Activated CD8-positive, alpha-beta T cell treated with anti-CD3 and anti-CD28 coated beads for 36 hours (primary cell): ENCODE measurements at regions not wholly inside any gene's neighbourhood (a gene's known extent, or its start where the extent isn't known, plus 50 kb on each side); places are given as distances from the start of the nearest gene placed in this dataset.

Source experiments
- ATAC-seq: fragments of 200-7000 bp; cut with Tn5 transposase; one replicate; pipeline ENCODE4 v1.10.0; 2021; ENCODE audit warnings: mild to moderate bottlenecking, moderate library complexity
- CTCF ChIA-PET: fragments of 350-600 bp; sonication (Branson Sonifier 250); formaldehyde crosslinking; loops from one replicate; lab custom pipeline; 2021; ENCODE audit warnings: antibody characterized with exemption; lab: Charles Lee
- POLR2A ChIA-PET: fragments of 350-600 bp; sonication (Branson Sonifier 250); formaldehyde crosslinking; loops from one replicate; lab custom pipeline; 2021; ENCODE audit warnings: antibody characterized with exemption; lab: Charles Lee
- DNase-seq: peaks from one replicate; pipeline ENCODE4 v3.0.0-alpha.2; 2020
- H3K27ac Mint-ChIP-seq: one replicate; pipeline ENCODE4 v1.8.0; 2021; ENCODE audit warnings: mild to moderate bottlenecking, mixed read lengths
- H3K27me3 Mint-ChIP-seq: one replicate; pipeline ENCODE4 v1.8.0; 2021; ENCODE audit warnings: mixed read lengths
- H3K36me3 Mint-ChIP-seq: one replicate; pipeline ENCODE4 v1.8.0; 2021; ENCODE audit warnings: low read depth, mixed read lengths
- H3K4me1 Mint-ChIP-seq: one replicate; pipeline ENCODE4 v1.8.0; 2021; ENCODE audit warnings: low read depth, mixed read lengths
- H3K4me3 Mint-ChIP-seq: one replicate; pipeline ENCODE4 v1.8.0; 2021; ENCODE audit warnings: mild to moderate bottlenecking, moderate library complexity, mixed read lengths
- H3K9me3 Mint-ChIP-seq: one replicate; pipeline ENCODE4 v1.8.0; 2021; ENCODE audit warnings: mixed read lengths
- CTCF ChIP-seq: fragments of 200-600 bp; IDR thresholded peaks from one replicate; pipeline ENCODE4 v1.8.0; 2022; ENCODE audit warnings: antibody characterized with exemption, mild to moderate bottlenecking
- intact Hi-C: fragments of 100-400 bp; cut with micrococcal nuclease; formaldehyde crosslinking; loops from one replicate; pipeline ENCODE4 v1.10.0; 2022

- intact Hi-C loops: no loop called here
- DNase-seq (no peak), ATAC-seq (no peak)
- Mint-ChIP-seq H3K27ac (no peak overlapping the region), H3K9me3 (no peaks in the 10 kb centered on the region), H3K4me3 (no peak overlapping the region), H3K4me1 (no peaks in the 10 kb centered on the region), H3K27me3 (no peaks in the 10 kb centered on the region), H3K36me3 (no peaks in the 10 kb centered on the region)
- TF ChIP-seq CTCF: no peak
- ChIA-PET POLR2A (no interaction called here), CTCF (no interaction called here)
These were observed 286.3 kb downstream of the BCL11A start for GRCh38 chr2:60267122-60267521.

- Mint-ChIP-seq H3K36me3 (no peaks in the 10 kb centered on the region), H3K27ac (no peak overlapping the region), H3K4me1 (no peaks in the 10 kb centered on the region), H3K4me3 (no peak overlapping the region), H3K27me3 (no peaks in the 10 kb centered on the region), H3K9me3 (no peaks in the 10 kb centered on the region)
- CTCF ChIA-PET: no interaction called here
- TF ChIP-seq CTCF: no peak
- ATAC-seq (no peak), DNase-seq (no peak)
- intact Hi-C loops: no loop called here
- POLR2A ChIA-PET: interaction anchor here (0.8 kb wide), 1 partner anchor 58 kb away, joined by 3 read pairs; no protein-coding TSS in a partner anchor
These were observed 291.3 kb downstream of the BCL11A start for GRCh38 chr2:60262178-60262577.

GRCh38 chr2:60260639-60261296 is 292.7 kb downstream of the BCL11A start:
- ATAC-seq (no peak), DNase-seq (no peak)
- POLR2A ChIA-PET: no interaction called here
- no peak for TF ChIP-seq CTCF
- no peaks in the 10 kb centered on the region for H3K9me3 Mint-ChIP-seq
- CTCF ChIA-PET: no interaction called here
- no peak overlapping the region for H3K27ac Mint-ChIP-seq
- H3K4me1 Mint-ChIP-seq: no peaks in the 10 kb centered on the region
- no peak overlapping the region for H3K4me3 Mint-ChIP-seq
- H3K36me3 Mint-ChIP-seq: no peaks in the 10 kb centered on the region
- H3K27me3 Mint-ChIP-seq: no peaks in the 10 kb centered on the region
- intact Hi-C loops: no loop called here

- H3K36me3 Mint-ChIP-seq: no peaks in the 10 kb centered on the region
- H3K27ac Mint-ChIP-seq: no peak overlapping the region
- ChIA-PET POLR2A (no interaction called here), CTCF (interaction anchor here (1.0 kb wide), 1 partner anchor 290 kb away, joined by 3 read pairs; no protein-coding TSS in a partner anchor)
- intact Hi-C loops: no loop called here
- DNase-seq (no peak), ATAC-seq (no peak)
- no peaks in the 10 kb centered on the region for H3K4me1 Mint-ChIP-seq
- H3K9me3 Mint-ChIP-seq: no peaks in the 10 kb centered on the region
- no peak overlapping the region for H3K4me3 Mint-ChIP-seq
- H3K27me3 Mint-ChIP-seq: no peaks in the 10 kb centered on the region
- no peak for TF ChIP-seq CTCF
These were observed 293.7 kb downstream of the BCL11A start for GRCh38 chr2:60259781-60260180.

- ChIA-PET CTCF (interaction anchor here (1.0 kb wide), 1 partner anchor 17 kb away, joined by 3 read pairs; no protein-coding TSS in a partner anchor), POLR2A (interaction anchor here (0.8 kb wide), 1 partner anchor 42 kb away, joined by 3 read pairs; no protein-coding TSS in a partner anchor)
- Mint-ChIP-seq H3K9me3 (no peaks in the 10 kb centered on the region), H3K4me1 (no peaks in the 10 kb centered on the region), H3K36me3 (no peaks in the 10 kb centered on the region), H3K27me3 (no peaks in the 10 kb centered on the region), H3K4me3 (no peak overlapping the region), H3K27ac (no peak overlapping the region)
- no peak for TF ChIP-seq CTCF
- ATAC-seq: no peak
- DNase-seq: no peak
- intact Hi-C loops: no loop called here
These were observed 300.8 kb downstream of the BCL11A start for GRCh38 chr2:60252581-60253150.
